Sigmoid colon (tissue), 4 donors: ENCODE measurements at regions not wholly inside any gene's neighbourhood (a gene's known extent, or its start where the extent isn't known, plus 50 kb on each side); places are given as distances from the start of the nearest gene placed in this dataset.

Experiments used
- CTCF ChIP-seq, 4 experiments: fragments of 450-650 bp in 3 of 4; fragments of 200-600 bp in 1 of 4; IDR thresholded peaks; one replicate each; pipeline ENCODE4 v1.5.1; 2016 to 2019; ENCODE audit warnings: antibody characterized with exemption in 4 of 4, mild to moderate bottlenecking in 3 of 4, moderate library complexity in 2 of 4
- EP300 ChIP-seq, 4 donors: sonication (generic); formaldehyde crosslinking; IDR thresholded peaks; one replicate each; pipeline ENCODE4 v1.6.1; 2017; ENCODE audit warnings: antibody characterized with exemption in 4 of 4
- POLR2A ChIP-seq, 2 donors: fragments of 450-650 bp; IDR thresholded peaks; one replicate each; pipeline ENCODE4 v1.6.1; 2016; ENCODE audit warnings: antibody characterized with exemption in 2 of 2, mild to moderate bottlenecking in 2 of 2, moderate library complexity in 2 of 2
- POLR2AphosphoS5 ChIP-seq, 4 donors: sonication (generic); formaldehyde crosslinking; IDR thresholded peaks; one replicate each; pipeline ENCODE4 v1.6.1; 2017; ENCODE audit warnings: antibody characterized with exemption in 4 of 4

- no peak for TF ChIP-seq CTCF (IDR thresholded peaks at IDR 0.05)
- TF ChIP-seq POLR2A (IDR thresholded peaks at IDR 0.05), result no peak
- TF ChIP-seq EP300 (IDR thresholded peaks at IDR 0.05), result no peak
- no peak for TF ChIP-seq POLR2AphosphoS5 (IDR thresholded peaks at IDR 0.05)
Measured at GRCh38 chr1:173411835-173412742, 65.0 kb upstream of the PRDX6 start.
